NCI-H82 treated with DMSO at 0.1 percent for 48 hours (cell line): ENCODE measurements at regions not wholly inside any gene's neighbourhood (a gene's known extent, or its start where the extent isn't known, plus 50 kb on each side); places are given as distances from the start of the nearest gene placed in this dataset.

Experiments used
- DNase-seq: peaks from one replicate; lab custom pipeline; 2025; ENCODE audit not compliant: unreplicated experiment; lab: John Stamatoyannopoulos, UW

DNA sequence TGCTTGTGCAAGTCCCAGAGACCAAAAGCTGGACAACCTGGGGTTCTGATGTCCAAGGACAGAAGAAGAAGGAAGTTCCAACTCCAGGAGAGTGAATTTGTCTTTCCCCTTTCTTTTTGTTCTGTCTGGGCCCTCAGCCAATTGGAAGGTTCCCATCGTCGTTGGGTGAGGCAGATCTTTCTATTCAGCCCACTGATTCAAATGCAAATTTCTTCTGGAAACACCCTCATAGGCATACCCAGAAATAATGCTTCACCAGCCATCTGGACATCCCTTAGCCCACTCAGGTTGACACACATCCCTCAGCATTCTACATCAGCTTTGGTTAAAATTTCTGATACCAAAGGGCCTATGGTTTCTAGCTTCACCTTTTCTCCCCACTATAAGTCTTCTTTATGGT, 156.5 kb downstream of the SP3 start:
- no peak for DNase-seq

DNA sequence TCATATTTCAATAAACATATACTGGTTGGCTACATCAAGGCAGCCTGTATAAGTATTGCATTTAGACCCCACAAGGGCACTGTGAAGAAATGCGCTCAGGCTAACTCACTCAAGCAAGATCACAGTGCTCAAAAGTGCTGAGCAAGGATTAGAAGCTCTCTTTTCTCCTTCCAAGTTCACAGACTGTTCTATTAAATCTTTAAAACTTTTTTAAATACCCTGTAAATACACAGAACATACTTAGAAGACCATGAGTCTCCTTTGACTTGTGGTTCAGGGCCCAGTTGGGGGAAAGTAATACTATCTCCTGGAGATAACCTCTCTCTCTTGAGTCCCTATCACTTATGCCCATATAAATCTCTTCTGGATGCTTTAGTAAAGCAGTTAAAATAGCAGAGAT, 152.9 kb downstream of the SP3 start:
- DNase-seq, result no peak

DNA sequence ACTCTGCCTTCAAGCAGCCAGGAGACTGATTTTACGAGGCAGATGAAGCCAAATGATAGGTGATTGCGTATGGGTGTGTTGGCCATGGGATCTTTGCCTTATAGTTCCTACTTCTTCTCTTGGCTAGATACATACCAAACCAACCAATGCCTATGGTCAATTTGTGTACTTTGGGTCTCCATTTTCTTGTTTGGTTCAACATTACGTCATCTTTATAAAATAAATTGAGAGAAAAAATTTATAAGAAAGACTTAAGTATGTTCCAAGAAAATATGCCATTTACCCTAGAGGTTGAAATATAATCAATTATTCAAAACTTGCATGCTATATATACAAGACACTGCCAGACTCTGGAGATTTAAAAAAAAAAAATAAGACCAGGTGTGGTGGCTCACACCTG, 150.9 kb downstream of the SP3 start:
- no peak for DNase-seq

DNA sequence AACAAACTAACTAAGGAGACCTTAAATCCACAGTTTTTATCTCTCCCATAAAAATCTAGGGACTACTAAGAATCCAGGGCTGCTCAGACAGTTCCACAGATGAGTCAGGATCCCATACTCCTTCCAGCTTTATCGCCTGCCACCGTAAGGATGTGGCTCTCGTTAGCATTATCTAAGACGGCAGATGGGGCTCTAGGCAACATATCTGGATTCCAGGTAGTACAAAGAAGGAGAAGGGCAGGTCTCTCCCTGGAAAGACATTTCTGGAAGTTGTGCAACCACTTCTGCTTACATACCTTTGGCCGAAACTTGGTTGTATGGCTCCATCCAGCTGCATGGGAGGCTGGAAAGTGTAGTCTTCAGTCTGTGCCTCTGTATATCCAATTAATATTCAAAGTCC, 149.4 kb downstream of the SP3 start:
- no peak for DNase-seq

DNA sequence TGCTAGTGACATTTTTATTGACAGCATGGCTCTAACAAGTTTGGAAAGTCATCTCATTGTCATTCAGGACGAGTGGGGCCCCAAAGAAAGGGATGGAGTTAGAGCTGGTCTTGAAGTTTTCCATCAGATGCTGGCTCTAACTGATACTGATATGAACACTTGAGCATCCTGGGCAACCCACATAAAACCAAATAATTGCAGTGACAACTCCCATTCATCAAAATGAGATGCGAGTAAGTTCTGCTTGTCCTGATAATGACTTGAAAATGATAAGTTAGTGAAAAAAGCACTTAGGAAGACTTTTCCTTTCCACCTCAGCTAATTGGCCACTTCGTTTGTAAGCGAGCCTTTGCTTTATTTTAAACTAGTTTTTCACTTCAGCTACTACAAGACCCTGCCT, 147.6 kb downstream of the SP3 start:
- DNase-seq, result no peak

DNA sequence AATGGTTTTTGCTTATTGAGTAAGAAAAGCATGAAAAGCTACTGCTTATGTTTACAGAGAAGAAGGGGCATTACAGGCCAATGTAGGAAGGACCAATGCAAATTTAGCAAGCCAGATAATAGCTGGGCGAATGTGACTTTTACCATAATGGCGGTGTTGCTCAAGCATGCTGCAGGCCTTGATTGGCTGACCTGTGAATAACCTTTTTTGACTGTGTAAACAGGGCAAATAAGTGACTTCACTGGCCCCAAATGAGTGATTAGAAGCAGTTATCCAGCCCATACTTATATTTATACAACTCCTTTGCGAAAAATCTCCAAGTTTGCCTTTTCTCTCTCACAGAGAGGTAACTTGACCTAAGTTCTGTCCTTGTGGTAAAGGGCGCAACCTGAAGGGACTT, 146.9 kb downstream of the SP3 start:
- no peak for DNase-seq

DNA sequence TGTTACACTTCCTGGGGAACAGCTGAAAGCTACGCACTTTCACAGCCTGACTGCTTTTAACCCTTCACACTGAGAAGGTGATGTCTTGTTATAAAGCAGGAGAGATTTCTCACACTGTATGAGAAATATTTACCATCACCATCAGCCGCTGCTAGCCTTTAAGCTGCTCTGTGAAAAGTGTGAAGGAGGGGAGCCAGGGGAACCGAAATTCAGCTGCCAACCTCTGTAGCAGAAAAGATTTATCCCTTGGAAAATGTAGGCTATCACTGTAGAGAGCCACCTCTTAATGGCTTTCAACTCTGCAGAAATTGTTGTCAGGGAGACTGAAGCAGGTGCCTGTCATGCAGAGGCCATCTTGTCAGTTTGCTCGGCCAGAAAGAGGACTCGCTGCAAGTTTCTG, 145.3 kb downstream of the SP3 start:
- no peak for DNase-seq

DNA sequence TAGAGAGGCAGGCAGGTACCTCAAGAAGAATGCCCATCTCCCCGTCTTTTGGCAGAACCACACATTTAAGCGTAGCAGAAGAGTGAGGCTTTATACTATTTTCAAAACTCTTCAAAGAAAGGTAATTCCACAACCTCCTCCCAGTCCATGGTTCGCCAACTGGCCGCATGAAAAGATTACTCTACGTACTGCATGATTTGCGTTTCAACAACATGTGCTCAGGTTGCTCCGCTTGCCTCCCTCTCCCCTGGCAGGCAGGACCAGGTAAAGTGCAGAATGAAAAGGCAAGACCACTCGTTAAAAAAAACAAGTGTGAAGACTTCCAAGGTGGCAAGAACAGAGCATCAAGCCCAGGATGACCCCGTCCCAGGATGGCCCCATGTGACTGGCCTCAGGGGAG, 143.7 kb downstream of the SP3 start:
- DNase-seq, result no peak

DNA sequence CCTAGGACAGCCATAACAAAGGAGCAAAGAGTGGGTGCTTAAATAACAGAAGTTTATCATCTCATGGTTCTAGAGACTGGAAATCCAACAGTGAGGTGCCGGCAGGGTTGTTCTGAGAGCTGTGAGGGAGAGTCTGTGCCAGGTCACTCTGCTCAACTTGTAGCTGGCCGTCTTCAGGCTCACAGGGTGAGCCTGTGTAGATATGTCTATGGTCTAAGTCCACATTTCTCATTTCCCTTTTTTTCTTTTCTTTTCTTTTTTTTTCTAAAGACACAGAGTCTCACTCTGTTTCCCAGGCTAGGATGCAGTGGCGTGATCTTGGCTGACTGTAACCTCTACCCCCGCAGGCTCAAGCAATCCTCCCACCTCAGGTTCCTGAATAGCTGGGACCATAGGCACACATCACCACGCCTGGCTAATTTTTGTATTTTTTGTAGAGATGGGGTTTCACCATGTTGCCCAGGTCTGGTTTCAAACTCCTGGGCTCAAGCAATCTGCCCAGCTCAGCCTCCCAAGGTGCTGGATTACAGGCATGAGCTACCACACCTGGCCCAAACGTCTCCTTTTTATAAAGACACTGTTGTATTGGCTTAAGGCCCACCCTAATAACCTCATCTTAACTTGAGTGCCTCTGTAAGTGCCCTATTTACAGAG, 142.2 kb downstream of the SP3 start:
- DNase-seq, result no peak

DNA sequence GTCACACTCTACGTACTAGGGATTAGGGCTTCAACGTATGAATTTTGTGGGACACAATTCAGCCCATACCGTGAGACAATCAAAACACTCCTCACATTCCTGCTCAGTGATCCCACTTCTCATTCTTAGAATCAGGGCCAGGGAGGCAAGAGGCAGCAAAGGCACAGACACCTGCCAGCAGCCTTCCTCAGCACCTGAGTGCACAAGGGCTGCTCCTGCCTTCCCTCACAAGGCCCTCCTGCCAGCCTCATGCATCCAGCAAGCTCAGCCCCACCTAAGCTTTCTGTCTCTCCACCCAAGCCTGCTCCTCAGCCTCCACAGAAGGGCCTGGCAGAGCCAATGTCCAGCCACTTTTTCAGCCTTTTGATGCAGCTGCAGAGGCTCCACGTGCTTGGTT, 141.6 kb downstream of the SP3 start:
- no peak for DNase-seq

DNA sequence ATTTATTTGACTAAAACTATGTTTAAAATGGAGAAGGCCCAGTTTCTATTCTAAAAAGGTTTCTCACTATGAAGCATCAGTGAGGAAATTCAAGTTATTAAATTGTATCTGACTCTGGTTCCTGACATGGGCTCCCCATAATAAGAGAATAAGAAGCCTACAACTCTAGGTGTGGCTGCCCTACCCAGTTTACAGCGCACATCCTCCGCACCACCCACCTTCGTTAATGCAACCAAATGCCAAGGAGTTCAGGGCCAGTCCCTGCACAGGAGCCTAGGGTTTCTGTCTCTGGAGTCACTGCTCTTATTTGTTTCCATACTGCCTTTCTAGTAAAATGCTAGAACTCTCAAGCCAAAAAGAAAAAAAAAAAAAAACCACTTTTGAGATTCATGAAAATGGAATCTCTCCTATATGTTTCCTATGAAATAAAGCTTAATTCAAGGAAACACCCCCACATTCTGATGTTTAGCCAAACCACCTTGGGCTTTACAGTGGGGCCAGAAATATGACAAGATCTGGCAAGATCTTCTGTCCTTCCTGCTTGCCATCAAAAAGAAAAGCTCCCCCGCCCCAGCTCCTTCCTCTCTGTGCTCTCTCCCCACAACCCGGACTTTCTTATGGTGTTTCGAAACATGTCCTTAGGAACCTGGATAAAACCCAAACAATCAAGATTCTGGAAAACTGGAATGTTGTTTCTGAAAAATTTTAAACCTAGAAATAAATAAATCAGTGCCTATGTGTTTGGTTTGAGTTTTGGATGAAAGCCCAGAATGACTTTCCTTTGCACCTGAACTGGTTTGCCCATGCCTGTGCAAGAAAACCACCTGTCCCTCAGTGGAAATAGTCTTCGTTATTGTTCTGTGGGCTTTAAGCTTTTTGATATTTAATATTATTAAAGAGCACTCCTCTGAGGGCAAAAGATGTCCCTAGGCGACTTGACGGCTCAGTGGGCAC, 136.7 kb downstream of the SP3 start:
- DNase-seq, result no peak

DNA sequence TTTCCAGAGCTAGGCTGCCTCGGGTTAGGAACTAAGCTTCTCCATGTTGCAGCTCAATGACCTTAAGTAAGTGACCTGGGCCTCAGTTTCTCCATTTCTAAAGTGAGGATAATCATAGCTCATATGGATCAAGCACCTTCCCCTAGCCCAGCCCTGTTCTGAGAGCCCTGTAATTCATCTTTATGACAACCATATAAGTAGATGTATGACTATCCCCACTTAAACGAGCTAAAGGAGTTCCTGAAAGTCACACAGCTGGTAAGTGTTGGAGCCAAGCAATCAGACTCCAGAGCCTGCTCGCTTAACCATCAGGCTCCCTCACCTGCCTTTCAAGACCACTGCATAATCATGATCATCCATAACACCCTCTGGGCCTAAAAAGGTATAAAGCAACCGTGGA, 135.4 kb downstream of the SP3 start:
- no peak for DNase-seq

DNA sequence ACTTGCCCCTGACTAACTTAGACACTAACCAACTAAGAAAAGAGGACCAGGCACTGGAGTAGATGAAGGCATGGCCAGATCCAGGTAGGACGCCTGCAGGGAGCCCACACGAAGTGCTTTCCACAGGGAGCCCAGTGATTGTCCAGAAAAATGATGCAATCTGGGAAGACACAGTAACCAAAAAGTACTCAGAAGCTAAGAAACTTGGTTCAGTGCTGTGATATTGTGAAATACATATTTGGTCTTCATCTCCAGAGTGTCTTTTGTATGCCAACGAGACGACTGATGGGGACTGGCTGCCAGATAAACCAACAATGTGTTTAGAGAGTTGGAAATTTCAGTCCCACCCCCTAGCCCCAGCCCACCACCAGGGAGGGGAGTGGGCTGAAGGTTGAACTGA, 135.0 kb downstream of the SP3 start:
- DNase-seq, result no peak

DNA sequence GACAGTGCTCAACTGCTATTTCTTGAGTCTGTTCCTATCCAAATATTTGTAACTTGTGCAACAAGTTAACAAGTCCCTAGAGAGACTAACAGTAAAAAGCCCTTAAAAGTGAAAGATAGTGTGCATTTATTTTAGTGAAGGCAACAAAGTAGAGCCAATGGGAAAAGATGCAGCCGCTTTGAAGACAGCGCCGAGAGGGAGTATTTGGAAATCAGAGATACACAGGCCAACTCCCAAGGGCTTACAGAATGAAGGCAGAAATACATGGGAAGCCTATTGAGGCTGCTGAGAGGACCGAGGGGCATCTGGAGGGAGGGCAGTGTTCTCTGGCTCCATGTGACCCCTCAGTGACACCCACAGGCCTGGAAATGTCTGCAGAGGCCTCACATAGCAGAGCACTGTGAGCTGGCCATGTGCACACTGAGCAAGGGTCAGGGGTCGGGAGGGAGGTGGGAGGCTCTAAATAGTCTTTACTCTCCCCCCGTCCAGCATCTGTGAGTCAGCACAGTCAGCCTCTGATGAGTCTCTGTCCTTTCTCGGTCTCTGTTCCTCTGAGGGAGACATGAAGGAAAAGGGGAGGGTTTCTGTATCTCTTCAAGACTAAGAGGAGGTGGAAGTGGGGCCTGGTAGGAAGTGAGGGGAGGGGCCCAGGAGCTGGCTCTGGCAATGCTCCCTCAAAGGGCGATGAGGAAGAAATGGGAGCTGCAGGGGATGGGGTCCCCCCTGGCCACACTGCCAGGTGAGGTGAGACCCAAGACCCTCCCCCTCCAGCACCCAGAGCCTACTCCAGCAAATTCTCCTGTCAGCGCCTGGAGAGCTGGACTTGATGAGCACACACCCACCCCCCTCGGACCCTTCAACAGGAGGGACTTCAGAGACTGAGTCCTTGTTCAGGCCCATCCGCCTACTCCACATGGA, 133.6 kb downstream of the SP3 start:
- DNase-seq, result no peak

DNA sequence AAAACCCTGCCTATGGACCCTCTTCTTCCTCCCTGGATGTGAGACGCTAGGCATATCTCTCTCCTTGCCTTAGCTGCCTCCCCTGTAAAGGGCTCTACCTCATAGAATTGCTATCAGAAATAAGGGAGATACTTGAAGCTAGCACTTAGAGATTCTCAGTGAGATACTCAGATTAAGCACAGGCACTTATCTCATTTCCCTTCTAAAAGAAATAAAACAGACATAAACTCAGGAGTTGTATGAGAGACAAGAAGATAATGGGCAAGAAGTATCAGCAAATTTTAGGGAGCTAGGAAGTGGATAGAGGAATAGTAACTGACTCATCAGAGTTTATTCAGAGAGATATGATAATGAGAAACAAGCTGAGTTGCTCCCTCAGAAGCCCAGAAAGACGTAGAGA, 131.0 kb downstream of the SP3 start:
- DNase-seq, result no peak

DNA sequence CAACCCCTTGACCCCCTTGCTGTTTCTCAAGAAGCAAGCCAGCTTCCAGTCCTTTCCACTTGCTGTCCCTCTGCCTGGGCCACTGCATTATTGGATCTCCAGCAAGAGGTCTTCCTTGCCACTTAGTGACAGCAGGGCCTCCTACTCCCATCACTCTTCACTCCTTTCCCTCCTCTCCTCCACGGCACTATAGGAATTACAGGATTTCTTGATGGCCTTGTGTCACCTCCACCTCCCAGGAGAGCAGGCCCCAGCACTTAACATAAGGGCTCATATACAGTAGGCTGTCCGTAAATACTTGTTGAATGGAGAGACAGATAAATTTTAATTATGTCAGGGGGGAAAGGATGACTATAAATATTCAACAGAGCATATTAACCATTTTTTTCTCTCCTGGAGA, 129.4 kb downstream of the SP3 start:
- no peak for DNase-seq

DNA sequence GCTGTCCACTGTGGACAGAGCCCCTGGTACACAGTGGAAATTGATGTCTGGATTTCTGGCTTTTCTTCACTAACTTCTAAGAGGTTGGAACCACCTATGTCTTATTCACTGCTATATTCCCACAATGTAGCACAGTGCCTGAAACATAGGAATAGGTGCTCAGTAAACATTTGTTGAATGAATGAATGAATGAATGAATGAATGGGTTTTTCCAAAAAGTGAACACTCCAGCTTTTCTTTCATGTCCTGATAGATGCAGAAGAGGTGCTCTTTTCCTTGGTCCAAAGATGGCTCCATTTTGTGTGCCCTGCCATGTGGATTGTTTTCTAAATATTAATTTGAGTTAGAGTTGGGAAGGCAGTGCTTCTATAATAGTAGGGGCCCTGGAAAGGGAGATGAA, 124.1 kb downstream of the SP3 start:
- DNase-seq, result no peak

DNA sequence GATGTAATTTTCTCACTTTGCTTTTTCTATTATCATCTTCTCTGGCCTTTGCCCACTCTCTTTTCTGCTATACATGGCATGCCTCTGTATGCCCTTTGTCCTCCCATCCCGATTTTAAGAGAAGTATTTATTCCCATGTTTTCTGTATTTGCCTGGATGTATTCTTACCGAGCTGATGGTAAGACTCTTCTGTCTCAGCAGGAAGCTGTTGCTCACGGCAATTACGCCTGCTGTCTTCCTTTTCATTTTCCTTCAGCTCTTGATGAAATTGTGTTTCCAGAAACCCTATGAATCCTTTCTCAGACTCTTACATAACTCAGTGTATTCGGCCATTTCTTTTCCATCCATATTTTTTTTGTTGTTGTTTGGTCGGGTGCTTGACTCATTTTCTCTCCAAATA, 121.6 kb downstream of the SP3 start:
- DNase-seq, result no peak

DNA sequence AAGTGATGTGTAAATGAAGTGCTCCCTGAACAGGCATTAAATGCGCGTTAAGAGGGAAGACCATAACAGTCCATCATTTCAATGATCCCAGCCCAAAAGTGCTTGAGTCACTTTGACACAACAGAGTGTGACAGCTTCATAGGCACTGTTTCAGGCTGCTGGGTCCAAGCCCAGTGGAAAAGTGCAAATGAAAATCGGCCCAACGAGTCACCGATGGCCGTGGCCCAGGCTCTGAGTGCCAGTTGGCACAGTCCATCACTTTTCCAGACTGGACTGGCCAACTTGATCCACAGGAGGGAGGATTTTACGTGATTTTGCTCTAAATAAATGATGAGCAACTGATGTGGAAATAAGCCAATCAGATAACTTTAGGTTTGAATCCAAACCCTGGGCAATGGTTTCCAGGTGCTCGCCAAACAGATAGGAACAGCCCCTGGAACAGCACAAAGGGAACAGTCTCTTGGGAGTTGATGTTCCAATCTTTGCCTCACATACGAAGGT, 114.0 kb downstream of the SP3 start:
- no peak for DNase-seq

DNA sequence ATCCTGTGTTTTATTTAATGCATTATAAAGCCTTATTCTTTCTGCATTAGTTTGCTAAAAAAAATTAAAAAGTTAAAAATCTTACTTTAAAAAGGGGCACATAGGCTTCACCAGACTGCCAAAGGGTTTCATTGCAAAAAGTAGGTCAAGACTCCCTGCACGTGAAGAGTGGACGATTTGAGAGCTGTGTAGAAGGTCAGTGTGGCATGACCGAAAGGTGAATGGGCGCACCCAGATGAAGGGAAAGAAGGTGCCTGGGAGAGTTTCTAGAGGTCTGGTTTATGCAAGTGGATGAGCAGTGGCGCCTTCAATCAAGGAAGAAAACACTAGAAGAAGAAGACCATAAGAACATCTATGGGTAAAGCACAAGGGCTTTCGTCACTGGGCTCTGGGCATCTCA, 111.0 kb downstream of the SP3 start:
- DNase-seq, result no peak

DNA sequence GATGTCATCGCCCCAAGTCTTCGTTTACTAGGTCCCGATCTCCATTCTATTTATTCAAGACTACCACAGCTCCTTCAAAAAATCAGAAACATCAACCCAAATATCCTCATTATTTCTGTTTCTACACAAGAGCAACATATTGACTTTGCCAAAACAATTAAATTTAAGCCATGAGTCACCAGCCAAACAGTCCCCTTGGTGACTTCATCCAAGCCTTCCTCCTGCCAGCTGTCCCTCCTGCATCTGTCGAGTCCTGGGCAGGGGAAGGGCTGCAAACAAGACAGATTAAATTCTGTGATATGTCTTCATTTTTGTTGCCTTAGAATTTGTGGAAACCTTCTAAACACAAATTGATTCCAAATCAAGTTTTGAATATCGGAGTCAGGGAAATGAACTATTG, 110.3 kb downstream of the SP3 start:
- DNase-seq, result peak; percentile 16
